ENCODE measurements at regions not wholly inside any gene's neighbourhood (a gene's known extent, or its start where the extent isn't known, plus 50 kb on each side); places are given as distances from the start of the nearest gene placed in this dataset.

- TF ChIP-seq GATA2 (IDR thresholded peaks at IDR 0.05; ENCODE audit: low read depth, low read length), result no peak
- TF ChIP-seq GATA3 (IDR thresholded peaks at IDR 0.05; ENCODE audit: low read depth, low read length), result no peak
These were observed 497.9 kb upstream of the PCDH10 start for GRCh38 chr4:132651196-132651595.

Measured in SH-SY5Y (cell line).